OCI-LY3 (cell line): ENCODE measurements at regions not wholly inside any gene's neighbourhood (a gene's known extent, or its start where the extent isn't known, plus 50 kb on each side); places are given as distances from the start of the nearest gene placed in this dataset.

Experiments used
- CTCF ChIP-seq: fragments of 200-600, 300-600 bp; sonication (generic); IDR thresholded peaks from 2 replicates; pipeline ENCODE4 v1.5.1; 2014; ENCODE audit warnings: antibody characterized with exemption, low read length, low read depth
- EZH2phosphoT487 ChIP-seq: fragments of 200-600 bp; shearing (Covaris generic); IDR thresholded peaks from 2 replicates; pipeline ENCODE4 v1.6.1; 2018; ENCODE audit warnings: antibody characterized with exemption, mixed run types, low read depth

DNA sequence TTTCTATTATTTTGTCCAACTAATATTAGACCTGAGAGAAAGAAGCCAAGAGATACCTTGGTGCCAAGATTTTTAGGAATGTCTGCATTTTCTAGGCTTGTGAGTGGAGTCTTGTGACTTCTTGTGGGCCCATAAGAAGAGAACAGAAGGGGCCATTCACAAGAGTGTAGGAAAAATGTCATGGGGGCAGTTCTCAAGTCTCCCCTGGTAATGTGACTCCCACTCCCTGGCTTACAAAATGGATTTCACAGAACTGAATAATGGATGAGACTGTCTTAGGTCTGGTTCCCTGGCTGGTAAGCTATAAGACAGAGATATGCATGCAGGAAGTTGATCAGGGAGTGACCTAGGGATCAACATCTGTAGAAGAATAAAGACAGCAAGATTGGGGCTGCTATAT is 181.3 kb downstream of the CBLN1 start:
- TF ChIP-seq EZH2phosphoT487 (no peak), CTCF (no peak)
